Tibial nerve (tissue), 3 donors: ENCODE measurements at regions not wholly inside any gene's neighbourhood (a gene's known extent, or its start where the extent isn't known, plus 50 kb on each side); places are given as distances from the start of the nearest gene placed in this dataset.

Source experiments
- EP300 ChIP-seq, 2 donors: sonication (generic); formaldehyde crosslinking; IDR thresholded peaks; one replicate each; pipeline ENCODE4 v1.6.1; 2017; ENCODE audit warnings: antibody characterized with exemption in 2 of 2, mild to moderate bottlenecking in 1 of 2
- POLR2A ChIP-seq, 2 donors: fragments of 450-650 bp; IDR thresholded peaks; one replicate each; pipeline ENCODE4 v1.6.1; 2017; ENCODE audit warnings: antibody characterized with exemption in 2 of 2, mild to moderate bottlenecking in 2 of 2, moderate library complexity in 2 of 2

DNA sequence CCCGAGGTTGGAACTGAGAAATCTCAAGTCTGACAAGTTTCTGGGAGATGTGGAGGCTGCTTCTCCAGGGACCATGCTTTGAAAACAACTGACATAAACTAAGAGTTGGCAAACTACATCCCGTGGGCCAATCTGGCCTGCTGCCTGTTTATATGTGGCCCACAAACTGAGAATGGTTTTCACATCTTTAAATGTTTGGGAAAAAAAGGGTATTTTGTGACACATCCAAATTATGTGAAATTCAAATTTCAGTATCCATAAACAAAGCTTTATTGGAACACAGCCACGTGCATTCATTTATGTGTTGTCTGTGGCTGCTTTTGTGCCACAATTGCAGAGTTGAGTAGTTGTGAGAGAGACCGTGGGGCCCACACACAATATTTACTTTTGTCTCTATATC, 163.8 kb upstream of the PIRT start:
- no peak for TF ChIP-seq POLR2A (IDR thresholded peaks at IDR 0.05)
- no peak for TF ChIP-seq EP300 (IDR thresholded peaks at IDR 0.05)
